GM18520 (cell line): ENCODE measurements at regions not wholly inside any gene's neighbourhood (a gene's known extent, or its start where the extent isn't known, plus 50 kb on each side); places are given as distances from the start of the nearest gene placed in this dataset.

ENCODE experiments used
- ATAC-seq: cut with Tn5 transposase; IDR thresholded peaks from one replicate; pipeline ENCODE4 v1.9.1; 2021; ENCODE audit not compliant: unreplicated experiment

- no peak for ATAC-seq
Observed at GRCh38 chr4:111537871-111538270, 607.4 kb upstream of the FAM241A start.

GRCh38 chr4:111540671-111541070 is 604.6 kb upstream of the FAM241A start:
- ATAC-seq, result no peak

GRCh38 chr4:111542056-111542455 is 603.2 kb upstream of the FAM241A start:
- ATAC-seq, result no peak

GRCh38 chr4:111546881-111547280 is 598.4 kb upstream of the FAM241A start:
- ATAC-seq, result no peak

- no peak for ATAC-seq
Observed at GRCh38 chr4:111556141-111556781, 589.0 kb upstream of the FAM241A start.

- no peak for ATAC-seq
Observed at GRCh38 chr4:111556851-111557250, 588.4 kb upstream of the FAM241A start.

GRCh38 chr4:111562826-111563225 is 582.4 kb upstream of the FAM241A start:
- no peak for ATAC-seq

- ATAC-seq, result no peak
Observed at GRCh38 chr4:111572470-111572869, 572.8 kb upstream of the FAM241A start.

GRCh38 chr4:111573386-111573785 is 571.9 kb upstream of the FAM241A start:
- no peak for ATAC-seq

GRCh38 chr4:111579767-111580166 is 565.5 kb upstream of the FAM241A start:
- no peak for ATAC-seq

- no peak for ATAC-seq
Observed at GRCh38 chr4:111595456-111595855, 549.8 kb upstream of the FAM241A start.

- ATAC-seq, result no peak
Observed at GRCh38 chr4:111596491-111596890, 548.8 kb upstream of the FAM241A start.

- ATAC-seq, result no peak
Observed at GRCh38 chr4:111601671-111602070, 543.6 kb upstream of the FAM241A start.

GRCh38 chr4:111602848-111603247 is 542.4 kb upstream of the FAM241A start:
- no peak for ATAC-seq

- ATAC-seq, result no peak
Observed at GRCh38 chr4:111605111-111605510, 540.1 kb upstream of the FAM241A start.

GRCh38 chr4:111610681-111611080 is 534.6 kb upstream of the FAM241A start:
- ATAC-seq, result no peak

- no peak for ATAC-seq
Observed at GRCh38 chr4:111618908-111619307, 526.3 kb upstream of the FAM241A start.

- no peak for ATAC-seq
Observed at GRCh38 chr4:111628437-111628836, 516.8 kb upstream of the FAM241A start.

- ATAC-seq, result no peak
Observed at GRCh38 chr4:111630705-111631104, 514.5 kb upstream of the FAM241A start.

- ATAC-seq, result no peak
Observed at GRCh38 chr4:111631215-111631999, 513.8 kb upstream of the FAM241A start.

GRCh38 chr4:111632641-111633151 is 512.6 kb upstream of the FAM241A start:
- ATAC-seq, result no peak

GRCh38 chr4:111633663-111634266 is 511.5 kb upstream of the FAM241A start:
- ATAC-seq, result no peak
